Endodermal cell (in vitro differentiated cells): ENCODE measurements at regions not wholly inside any gene's neighbourhood (a gene's known extent, or its start where the extent isn't known, plus 50 kb on each side); places are given as distances from the start of the nearest gene placed in this dataset.

Experiments used
- DNase-seq: peaks from one replicate; pipeline ENCODE4 v3.0.0-alpha.2; 2017
- H3K27ac ChIP-seq: 2 replicates; pipeline ENCODE4 v1.5.1; 2013; ENCODE audit warnings: mild to moderate bottlenecking, low read depth, low read length, moderate library complexity
- H3K27me3 ChIP-seq: 2 replicates; pipeline ENCODE4 v1.6.1; 2013; ENCODE audit warnings: mild to moderate bottlenecking, low read length, moderate library complexity; ENCODE audit not compliant: insufficient read depth, control insufficient read depth, poor library complexity, severe bottlenecking
- H3K36me3 ChIP-seq: 2 replicates; pipeline ENCODE4 v1.7.0; 2013; ENCODE audit warnings: mild to moderate bottlenecking, low read length, moderate library complexity; ENCODE audit not compliant: control insufficient read depth, insufficient read depth
- H3K4me1 ChIP-seq: one replicate; pipeline ENCODE4 v1.7.0; 2013; ENCODE audit warnings: low read length; ENCODE audit not compliant: control insufficient read depth, insufficient read depth
- H3K4me3 ChIP-seq: 2 replicates; pipeline ENCODE4 v1.5.1; 2013; ENCODE audit warnings: mild to moderate bottlenecking, low read length, moderate library complexity
- H3K9ac ChIP-seq: 2 replicates; pipeline ENCODE4 v1.6.1; 2013; ENCODE audit warnings: mild to moderate bottlenecking, low read length, moderate library complexity; ENCODE audit not compliant: poor library complexity, severe bottlenecking; ENCODE audit errors: extremely low read depth
- H3K9me3 ChIP-seq: 2 replicates; pipeline ENCODE4 v1.6.1; 2013; ENCODE audit warnings: mild to moderate bottlenecking, low read length, moderate library complexity; ENCODE audit not compliant: control insufficient read depth
- H3K27ac Mint-ChIP-seq: 2 replicates; pipeline ENCODE4 v1.8.0; 2020; ENCODE audit warnings: mixed read lengths
- H3K27me3 Mint-ChIP-seq: 2 replicates; pipeline ENCODE4 v1.8.0; 2021; ENCODE audit warnings: mild to moderate bottlenecking, mixed read lengths; ENCODE audit not compliant: insufficient read depth
- H3K36me3 Mint-ChIP-seq: 2 replicates; pipeline ENCODE4 v1.8.0; 2020; ENCODE audit warnings: low read depth, mixed read lengths
- H3K4me1 Mint-ChIP-seq: 2 replicates; pipeline ENCODE4 v1.8.0; 2020; ENCODE audit warnings: mixed read lengths
- H3K4me3 Mint-ChIP-seq: 2 replicates; pipeline ENCODE4 v1.8.0; 2020; ENCODE audit warnings: mild to moderate bottlenecking, moderate library complexity, mixed read lengths
- H3K9me3 Mint-ChIP-seq: 2 replicates; pipeline ENCODE4 v1.8.0; 2020; ENCODE audit warnings: mild to moderate bottlenecking, mixed read lengths
- CTCF ChIP-seq: fragments of 200-600 bp; sonication (generic); conservative IDR thresholded peaks from 2 replicates; pipeline ENCODE4 v1.5.0; 2021; ENCODE audit warnings: antibody characterized with exemption, mild to moderate bottlenecking
- WGBS, 2 experiments: methylation state at CpG; one replicate each; pipeline versions ENCODE4 v1.1.5 to v1.1.7; 2013; ENCODE audit warnings: missing lambda C conversion rate in 2 of 2, mixed read lengths in 1 of 2; ENCODE audit not compliant: insufficient coverage in 1 of 2, insufficient read length in 1 of 2; 5-methylcytosine and 5-hydroxymethylcytosine counted together

- no peak overlapping the region for H3K27ac Mint-ChIP-seq
- Histone ChIP-seq H3K27me3 (peaks cover 32% of the 10 kb centered on the region), H3K9ac (no peak overlapping the region), H3K9me3 (no peaks in the 10 kb centered on the region), H3K27ac (no peak overlapping the region), H3K4me3 (no peak overlapping the region), H3K4me1 (no peaks in the 10 kb centered on the region), H3K36me3 (no peaks in the 10 kb centered on the region)
- H3K4me3 Mint-ChIP-seq, result no peak overlapping the region
- TF ChIP-seq CTCF, result peak; percentile 89
- H3K27me3 Mint-ChIP-seq, result peaks cover 54% of the 10 kb centered on the region
- H3K36me3 Mint-ChIP-seq, result no peaks in the 10 kb centered on the region
- H3K4me1 Mint-ChIP-seq, result peaks cover 6% of the 10 kb centered on the region
- peak; percentile 97 for DNase-seq
- 32 to 41% methylated on average over 7 to 15 of the region's 15 CpGs for WGBS, 2 experiments
- H3K9me3 Mint-ChIP-seq, result no peaks in the 10 kb centered on the region
Observed at GRCh38 chr17:73710095-73710592, 65.9 kb upstream of the SDK2 start.

GRCh38 chr17:73711184-73711583 is 66.9 kb upstream of the SDK2 start:
- no peak for DNase-seq
- Histone ChIP-seq H3K27ac (no peak overlapping the region), H3K4me3 (no peak overlapping the region), H3K36me3 (no peaks in the 10 kb centered on the region), H3K9ac (no peak overlapping the region), H3K9me3 (no peaks in the 10 kb centered on the region), H3K27me3 (peaks cover 32% of the 10 kb centered on the region), H3K4me1 (no peaks in the 10 kb centered on the region)
- no peak overlapping the region for H3K4me3 Mint-ChIP-seq
- H3K27ac Mint-ChIP-seq, result no peak overlapping the region
- H3K36me3 Mint-ChIP-seq, result no peaks in the 10 kb centered on the region
- no peak for TF ChIP-seq CTCF
- peaks cover 6% of the 10 kb centered on the region for H3K4me1 Mint-ChIP-seq
- WGBS, 2 experiments, result 93% methylated on average over 4 to 5 of the region's 5 CpGs
- H3K27me3 Mint-ChIP-seq, result peaks cover 61% of the 10 kb centered on the region
- H3K9me3 Mint-ChIP-seq, result no peaks in the 10 kb centered on the region

GRCh38 chr17:73711916-73712315 is 67.7 kb upstream of the SDK2 start:
- Mint-ChIP-seq H3K4me1 (peaks cover 6% of the 10 kb centered on the region), H3K27me3 (peaks cover 54% of the 10 kb centered on the region), H3K27ac (no peak overlapping the region), H3K36me3 (no peaks in the 10 kb centered on the region), H3K9me3 (no peaks in the 10 kb centered on the region), H3K4me3 (no peak overlapping the region)
- Histone ChIP-seq H3K9me3 (no peaks in the 10 kb centered on the region), H3K4me1 (no peaks in the 10 kb centered on the region), H3K27ac (no peak overlapping the region), H3K9ac (no peak overlapping the region), H3K27me3 (peaks cover 32% of the 10 kb centered on the region), H3K4me3 (no peak overlapping the region), H3K36me3 (no peaks in the 10 kb centered on the region)
- TF ChIP-seq CTCF, result no peak
- no peak for DNase-seq
- 80 to 92% methylated on average over 1 to 8 of the region's 8 CpGs for WGBS, 2 experiments
